GM19035 (cell line): ENCODE measurements at regions not wholly inside any gene's neighbourhood (a gene's known extent, or its start where the extent isn't known, plus 50 kb on each side); places are given as distances from the start of the nearest gene placed in this dataset.

ENCODE experiments used
- ATAC-seq: cut with Tn5 transposase; IDR thresholded peaks from one replicate; pipeline ENCODE4 v1.9.1; 2021; ENCODE audit not compliant: unreplicated experiment

DNA sequence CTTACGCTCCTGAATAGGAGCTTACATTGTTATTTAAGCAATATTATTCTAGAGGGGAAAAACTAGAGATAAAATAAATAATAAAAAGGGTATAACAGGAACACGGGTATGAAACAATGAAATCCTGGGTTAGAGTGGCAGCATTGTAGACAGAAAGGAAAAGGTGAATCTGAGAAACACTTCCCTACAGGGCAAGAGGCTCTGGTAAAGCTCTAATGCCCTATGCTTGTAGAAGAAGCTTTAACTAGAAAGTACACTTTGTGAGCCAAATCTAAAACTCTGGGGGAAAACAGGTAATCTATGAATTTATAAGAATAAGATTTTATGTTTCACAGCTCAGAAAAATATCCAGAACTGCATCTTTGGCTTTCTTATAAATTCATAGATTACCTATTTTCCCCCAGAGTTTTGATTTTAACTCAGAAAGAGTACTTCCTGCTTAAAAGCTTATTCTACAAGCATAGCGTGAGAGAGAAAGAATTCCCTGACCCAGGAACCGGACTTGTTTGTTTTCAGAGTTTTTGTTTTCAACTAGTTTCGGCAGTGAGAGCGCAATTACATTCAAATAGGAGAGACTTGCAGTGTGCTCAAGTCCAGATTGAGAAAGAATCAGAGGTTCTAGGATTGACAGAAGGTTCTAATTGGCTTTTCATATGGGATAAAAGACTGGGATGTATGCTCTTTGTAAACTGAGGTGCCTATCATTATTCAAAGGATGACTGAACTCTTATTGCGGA lies 651.0 kb upstream of the RORB start:
- ATAC-seq: no peak

DNA sequence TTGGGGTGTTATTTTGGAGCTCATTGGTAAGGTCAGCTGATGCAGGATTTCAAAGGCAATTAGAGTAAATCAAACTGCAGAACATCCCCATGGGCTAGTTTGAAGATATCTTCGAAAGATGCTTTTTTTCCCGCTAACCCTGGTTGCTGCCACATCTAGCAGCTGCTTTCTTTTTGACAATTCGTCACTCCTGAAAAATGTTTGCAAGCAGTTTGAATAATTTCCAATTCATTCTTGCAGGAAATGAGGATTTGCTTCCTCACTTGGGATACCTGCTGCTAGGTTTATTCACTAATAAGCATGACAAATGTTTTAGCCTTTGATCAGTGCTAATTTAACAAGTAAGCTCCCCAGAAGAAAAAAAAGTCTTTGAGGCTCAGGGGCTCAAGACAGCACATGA lies 649.6 kb upstream of the RORB start:
- ATAC-seq: no peak

- no peak for ATAC-seq
Observed at GRCh38 chr9:73853549-73853948, 643.6 kb upstream of the RORB start.

DNA sequence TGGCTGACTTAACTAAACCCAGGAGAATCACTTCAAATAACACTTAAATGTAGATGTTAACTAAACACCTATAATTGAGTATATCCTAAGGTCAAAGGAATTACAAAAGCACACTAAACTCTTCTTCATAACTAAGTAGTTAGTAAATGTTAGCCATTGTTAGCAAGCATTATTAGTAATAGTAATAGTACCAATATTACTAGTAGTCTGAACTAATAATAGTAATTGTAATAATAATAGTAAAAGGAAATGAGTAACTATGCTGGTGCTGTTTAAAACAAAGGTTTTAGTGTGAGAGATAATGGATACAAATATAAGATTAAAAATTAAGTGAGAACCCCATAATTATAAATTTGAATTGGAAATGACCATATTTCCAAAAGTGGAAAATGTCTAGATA lies 641.9 kb upstream of the RORB start:
- ATAC-seq: no peak

- ATAC-seq: no peak
Observed at GRCh38 chr9:73863924-73864323, 633.2 kb upstream of the RORB start.

DNA sequence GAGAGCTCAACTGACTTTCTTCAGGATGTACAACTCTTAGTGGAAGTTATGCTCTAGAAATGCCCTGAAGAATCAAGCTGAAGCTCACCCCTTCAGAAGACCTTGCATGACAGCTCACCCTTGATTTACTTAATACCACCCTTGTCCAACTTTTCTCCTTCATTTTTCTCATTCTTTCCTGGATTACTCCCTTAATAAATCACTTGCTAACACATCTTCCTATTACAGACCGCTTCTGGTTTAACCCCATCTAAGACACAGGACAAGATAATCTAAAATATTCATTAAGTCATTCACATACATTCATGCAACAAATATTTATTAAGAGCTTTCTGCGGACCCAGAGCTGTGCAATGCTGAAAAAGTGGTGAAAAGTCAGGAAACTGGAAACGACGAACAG lies 630.7 kb upstream of the RORB start:
- no peak for ATAC-seq

DNA sequence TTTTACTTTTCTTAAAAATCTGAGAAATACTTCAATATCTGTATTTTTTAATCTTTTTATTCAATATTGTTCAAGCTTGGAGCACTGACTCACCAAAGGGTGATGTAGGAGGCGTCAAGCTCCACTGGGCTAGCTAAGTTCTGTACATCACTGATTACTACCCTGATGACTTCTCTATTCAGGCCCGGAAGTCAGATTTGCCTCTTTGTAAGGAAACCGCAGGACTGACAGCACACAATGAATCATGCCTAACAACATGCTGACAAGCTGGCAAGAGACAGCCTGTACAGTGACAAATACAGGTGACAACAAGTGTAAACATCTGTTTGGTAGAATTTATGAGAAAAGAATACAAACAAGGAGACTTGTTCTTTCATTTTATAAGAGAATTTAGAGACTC lies 627.9 kb upstream of the RORB start:
- ATAC-seq: peak; percentile 100

GRCh38 chr9:73871636-73872035 lies 625.5 kb upstream of the RORB start:
- ATAC-seq: no peak

DNA sequence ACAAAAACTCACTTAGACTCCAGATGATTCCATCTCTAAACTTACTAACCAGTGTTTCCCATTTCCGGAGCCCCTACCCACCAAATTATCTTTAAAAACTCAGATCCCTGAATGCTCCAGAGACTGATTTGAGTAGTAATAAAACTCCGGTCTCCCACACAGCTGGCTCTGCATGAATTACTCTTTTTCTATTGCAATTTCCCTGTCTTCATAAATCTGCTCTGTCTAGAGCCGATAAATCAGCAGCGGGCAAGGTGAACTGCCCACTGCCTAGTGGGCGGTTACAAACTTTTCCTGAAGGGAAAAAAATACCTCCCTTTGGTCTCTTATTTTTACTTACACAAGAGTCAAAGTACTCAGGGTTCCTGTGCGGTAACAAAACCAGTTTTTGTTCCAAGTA lies 624.4 kb upstream of the RORB start:
- ATAC-seq: no peak

GRCh38 chr9:73880101-73880500 lies 617.0 kb upstream of the RORB start:
- no peak for ATAC-seq

- no peak for ATAC-seq
Observed at GRCh38 chr9:73889023-73889422, 608.1 kb upstream of the RORB start.

DNA sequence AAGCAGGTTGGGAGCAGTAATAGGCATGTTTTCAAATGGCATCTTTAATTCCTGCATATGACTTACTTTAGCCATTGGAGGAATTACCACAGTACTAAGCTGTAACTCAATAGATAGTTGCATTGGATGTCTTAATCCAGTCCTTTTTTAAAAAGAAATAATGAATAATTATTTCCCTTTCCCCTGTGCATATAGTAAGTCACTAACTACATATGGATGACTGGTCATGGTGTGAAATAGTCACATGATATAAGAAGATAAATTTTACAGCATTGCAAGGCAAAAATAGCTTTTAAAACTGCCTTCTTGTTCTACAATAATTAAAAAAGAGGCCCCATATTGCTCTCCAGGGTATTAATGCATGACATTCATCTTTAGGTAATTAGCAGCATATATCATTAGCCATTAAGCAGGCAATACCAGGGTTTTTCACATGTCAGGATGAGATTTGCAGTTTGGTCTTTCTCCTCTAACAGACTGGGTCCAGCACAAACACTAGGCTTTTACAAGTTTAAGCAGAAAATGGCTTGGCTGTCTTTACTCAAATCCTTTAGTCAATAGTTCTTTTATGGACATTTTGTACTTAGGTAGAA lies 606.4 kb upstream of the RORB start:
- ATAC-seq: no peak

DNA sequence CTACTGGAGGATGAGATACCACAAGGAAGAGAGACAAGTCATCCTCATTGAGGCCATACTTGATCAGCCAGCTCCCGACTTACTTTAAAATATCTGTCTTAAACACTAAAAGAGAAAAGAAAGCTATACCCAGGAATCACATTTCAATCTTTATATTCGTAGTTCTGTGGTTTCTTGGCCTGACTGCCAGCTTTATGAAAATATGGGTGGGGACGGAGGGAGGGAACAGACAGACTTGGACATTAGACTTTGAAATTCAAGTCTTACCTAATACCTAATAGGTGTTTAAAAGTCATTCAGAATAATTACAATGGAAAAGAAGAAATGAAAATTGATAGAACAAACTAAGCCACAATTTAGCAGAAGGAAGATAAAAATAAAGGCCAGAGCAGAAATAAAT lies 604.8 kb upstream of the RORB start:
- no peak for ATAC-seq

DNA sequence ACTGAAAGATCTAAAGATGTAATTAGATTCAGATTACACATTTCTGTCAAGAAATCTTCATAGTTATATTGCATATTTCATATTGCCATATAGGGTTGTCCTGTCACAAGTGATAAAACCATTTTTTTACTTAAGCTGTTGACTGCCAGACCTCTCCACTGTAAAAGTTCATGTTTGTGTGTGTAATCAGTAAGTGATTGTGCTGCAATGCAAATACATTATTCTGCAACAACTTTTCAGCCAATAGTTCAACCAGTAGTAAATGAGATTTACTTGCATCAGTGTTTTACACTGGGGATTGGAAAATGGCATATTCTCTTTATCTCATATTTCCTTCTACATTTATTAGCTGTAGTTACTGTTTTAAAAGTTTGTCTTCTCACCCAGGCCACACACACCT lies 603.9 kb upstream of the RORB start:
- ATAC-seq: no peak

DNA sequence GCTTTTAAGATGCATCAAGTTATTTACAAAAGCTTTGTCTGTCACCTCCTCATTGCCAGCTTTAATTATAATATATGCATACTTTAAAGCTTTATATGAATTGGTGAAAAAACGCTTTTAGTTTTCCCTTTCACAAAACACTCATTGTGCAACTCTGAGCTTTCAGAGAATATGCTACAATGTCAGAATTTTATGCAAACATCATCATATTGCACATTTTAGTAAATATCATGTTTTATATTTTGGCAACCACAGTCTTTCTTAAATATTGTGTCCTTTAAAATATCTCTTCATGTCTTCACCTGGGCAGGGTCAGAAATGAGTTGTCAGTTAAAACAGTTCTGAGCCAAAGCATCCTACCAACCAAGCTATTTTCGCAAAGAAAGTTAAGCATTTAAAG lies 601.1 kb upstream of the RORB start:
- ATAC-seq: no peak

GRCh38 chr9:73906671-73907070 lies 590.5 kb upstream of the RORB start:
- no peak for ATAC-seq

- no peak for ATAC-seq
Observed at GRCh38 chr9:73911804-73912203, 585.3 kb upstream of the RORB start.

DNA sequence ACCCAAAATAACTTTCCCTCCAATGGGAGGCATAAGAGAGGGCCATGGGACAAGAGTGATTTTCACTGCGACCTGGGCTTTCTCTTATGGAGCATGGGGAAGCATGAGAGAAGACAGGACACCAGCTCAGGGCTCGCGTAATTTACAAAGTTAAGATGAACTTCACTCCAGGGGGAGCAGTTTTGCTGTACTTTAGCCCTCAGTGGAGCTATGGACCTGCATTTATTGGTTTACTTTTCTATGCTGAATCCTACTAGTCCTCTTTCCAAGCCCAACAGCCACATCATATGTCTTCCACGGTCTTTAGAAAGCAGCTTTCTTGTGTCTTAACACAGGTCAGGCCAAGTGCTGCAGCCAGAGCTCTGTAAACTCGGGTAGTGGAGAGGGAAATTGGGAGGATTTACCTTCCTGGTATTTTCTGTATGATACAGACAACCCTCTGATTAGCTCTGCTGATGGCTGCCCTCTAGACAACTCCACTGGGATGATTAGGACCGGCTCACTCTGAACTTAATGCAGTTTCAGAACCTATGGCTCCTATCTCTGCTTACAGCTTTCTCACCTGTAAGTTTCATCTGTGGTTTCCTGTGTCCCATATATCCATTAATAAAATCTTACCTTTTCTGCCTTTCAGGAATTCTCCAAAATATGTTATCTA lies 581.0 kb upstream of the RORB start:
- no peak for ATAC-seq

- no peak for ATAC-seq
Observed at GRCh38 chr9:73919712-73920111, 577.4 kb upstream of the RORB start.

DNA sequence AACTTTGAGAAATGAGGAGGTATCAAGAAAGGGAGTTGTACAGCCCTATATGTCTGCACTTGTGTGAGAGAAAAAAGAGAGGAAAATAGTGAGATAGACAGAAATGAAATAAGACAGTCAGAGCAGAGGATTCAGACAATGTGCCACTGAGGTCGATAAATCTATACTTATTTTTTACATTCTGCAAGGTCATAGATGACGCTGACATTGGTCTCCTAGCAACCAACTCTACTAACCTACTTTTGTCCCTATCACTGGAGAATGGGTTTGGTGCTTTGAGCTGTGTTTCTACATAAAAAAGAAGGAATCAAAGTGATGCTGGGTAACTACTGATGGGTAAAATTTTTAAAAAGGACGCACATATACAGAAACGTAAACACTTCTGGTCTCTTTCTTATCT lies 573.3 kb upstream of the RORB start:
- ATAC-seq: no peak

DNA sequence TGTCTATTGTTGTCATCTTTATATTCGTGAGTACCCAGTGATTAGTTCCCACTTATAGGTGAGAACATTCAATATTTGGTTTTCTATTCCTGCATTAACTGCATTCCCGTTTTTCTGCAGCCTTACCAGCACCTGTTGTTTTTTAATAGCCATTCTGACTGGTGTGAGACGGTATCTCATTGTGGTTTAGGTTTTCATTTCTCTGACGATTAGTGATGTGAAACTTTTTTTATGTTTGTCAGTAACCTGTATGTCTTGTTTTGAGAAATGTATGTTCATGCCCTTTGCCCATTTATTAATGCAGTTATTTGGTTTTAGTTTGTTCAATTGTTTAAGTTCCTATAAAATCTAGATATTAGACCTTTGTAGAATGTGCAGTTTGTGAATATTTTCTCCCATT lies 546.0 kb upstream of the RORB start:
- ATAC-seq: no peak

DNA sequence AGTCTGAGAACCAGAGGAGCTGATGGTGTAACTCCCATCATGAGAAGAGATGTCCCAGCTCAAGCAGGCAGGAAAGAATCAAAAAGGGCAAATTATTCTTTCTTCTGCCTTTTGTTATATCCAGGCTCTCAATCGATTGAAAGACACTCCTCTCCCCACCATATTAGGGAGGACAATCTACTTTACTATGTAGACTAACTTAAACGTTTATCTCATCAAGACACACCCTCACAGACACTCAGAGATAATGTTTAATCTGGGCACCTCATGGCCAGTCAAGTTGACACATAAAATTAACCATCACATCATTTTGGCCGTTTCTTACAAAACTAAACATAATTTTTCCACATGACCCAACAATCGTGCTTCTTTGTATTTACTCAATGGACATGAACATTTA lies 534.3 kb upstream of the RORB start:
- ATAC-seq: no peak

GRCh38 chr9:73969936-73970335 lies 527.2 kb upstream of the RORB start:
- no peak for ATAC-seq
